Right atrium auricular region (tissue), 2 donors: ENCODE measurements at regions not wholly inside any gene's neighbourhood (a gene's known extent, or its start where the extent isn't known, plus 50 kb on each side); places are given as distances from the start of the nearest gene placed in this dataset.

Source experiments
- DNase-seq: peaks from one replicate; pipeline ENCODE4 v3.0.0-alpha.2; 2019; ENCODE audit warnings: low spot score
- H3K27ac ChIP-seq, 2 donors: fragments of 200-600 bp; sonication (generic); 1 replicate in 1 of 2; 2 replicates in 1 of 2; pipeline ENCODE4 v1.5.1; 2016 to 2019
- H3K27me3 ChIP-seq, 2 donors: fragments of 200-600 bp; sonication (generic); one replicate each; pipeline versions ENCODE4 v1.5.1 to v1.6.0; 2017 to 2019
- H3K36me3 ChIP-seq: fragments of 200-600 bp; sonication (generic); one replicate; pipeline ENCODE4 v1.5.1; 2016
- H3K4me1 ChIP-seq, 2 donors: fragments of 200-600 bp; sonication (generic); one replicate each; pipeline versions ENCODE4 v1.5.1 to v1.6.0; 2017 to 2019
- H3K4me3 ChIP-seq, 2 donors: fragments of 200-600 bp; sonication (generic); 1 replicate in 1 of 2; 2 replicates in 1 of 2; pipeline ENCODE4 v1.5.1; 2017 to 2019; ENCODE audit warnings: mild to moderate bottlenecking in 1 of 2, moderate library complexity in 1 of 2
- H3K9me3 ChIP-seq, 2 donors: fragments of 200-600 bp; sonication (generic); one replicate each; pipeline ENCODE4 v1.5.1; 2019
- TF ChIP-seq, protein P1 (sequence below), 2 donors: fragments of 200-600 bp; sonication (generic); IDR thresholded peaks; one replicate each; pipeline ENCODE4 v1.5.1; 2019; ENCODE audit warnings: antibody characterized with exemption in 2 of 2

DNA sequence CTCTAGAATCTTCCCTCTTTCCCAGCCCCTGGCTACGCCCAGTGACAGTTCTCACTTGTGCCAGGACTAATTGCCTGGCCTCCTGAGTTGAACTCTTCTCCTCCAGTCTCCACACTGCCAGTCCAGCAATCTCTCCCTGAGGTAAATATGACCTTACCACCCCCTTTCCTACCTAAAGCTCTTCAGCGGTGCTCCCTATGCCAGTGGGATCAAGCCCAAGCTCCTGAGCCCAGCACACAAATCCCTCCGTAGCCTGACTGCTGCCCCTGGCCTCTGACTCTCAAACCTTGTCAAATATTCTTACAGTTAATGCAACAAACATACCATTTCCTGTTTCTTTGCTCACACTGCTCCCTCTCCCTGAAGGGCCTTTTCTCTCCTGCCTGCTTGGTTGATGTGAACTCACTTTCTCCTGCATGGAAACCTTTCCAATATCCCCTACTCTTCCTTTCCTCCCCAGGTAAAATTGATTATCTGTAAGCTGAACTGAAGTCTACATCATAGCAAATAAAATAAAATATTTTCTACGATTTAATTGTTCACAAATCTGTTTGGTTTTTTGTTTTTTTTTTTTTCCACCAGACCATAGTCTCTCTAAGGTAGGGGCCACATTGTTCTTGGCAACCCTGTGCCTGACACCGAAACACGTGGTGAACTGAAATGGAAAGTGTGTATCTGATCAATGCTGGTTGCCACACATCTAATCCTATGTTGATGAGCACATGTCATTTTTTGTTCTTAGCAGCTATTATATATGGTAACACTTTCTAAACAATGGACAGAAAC, 147.5 kb downstream of the SLC38A6 start:
- DNase-seq, result no peak
- Histone ChIP-seq H3K27me3 (no peaks in the 10 kb centered on the region), H3K4me1 (peaks cover 0 to 13% of the 10 kb centered on the region in 2 donors), H3K27ac (no peak overlapping the region), H3K36me3 (no peaks in the 10 kb centered on the region), H3K4me3 (no peak overlapping the region), H3K9me3 (no peaks in the 10 kb centered on the region)
- TF ChIP-seq, protein P1, sequence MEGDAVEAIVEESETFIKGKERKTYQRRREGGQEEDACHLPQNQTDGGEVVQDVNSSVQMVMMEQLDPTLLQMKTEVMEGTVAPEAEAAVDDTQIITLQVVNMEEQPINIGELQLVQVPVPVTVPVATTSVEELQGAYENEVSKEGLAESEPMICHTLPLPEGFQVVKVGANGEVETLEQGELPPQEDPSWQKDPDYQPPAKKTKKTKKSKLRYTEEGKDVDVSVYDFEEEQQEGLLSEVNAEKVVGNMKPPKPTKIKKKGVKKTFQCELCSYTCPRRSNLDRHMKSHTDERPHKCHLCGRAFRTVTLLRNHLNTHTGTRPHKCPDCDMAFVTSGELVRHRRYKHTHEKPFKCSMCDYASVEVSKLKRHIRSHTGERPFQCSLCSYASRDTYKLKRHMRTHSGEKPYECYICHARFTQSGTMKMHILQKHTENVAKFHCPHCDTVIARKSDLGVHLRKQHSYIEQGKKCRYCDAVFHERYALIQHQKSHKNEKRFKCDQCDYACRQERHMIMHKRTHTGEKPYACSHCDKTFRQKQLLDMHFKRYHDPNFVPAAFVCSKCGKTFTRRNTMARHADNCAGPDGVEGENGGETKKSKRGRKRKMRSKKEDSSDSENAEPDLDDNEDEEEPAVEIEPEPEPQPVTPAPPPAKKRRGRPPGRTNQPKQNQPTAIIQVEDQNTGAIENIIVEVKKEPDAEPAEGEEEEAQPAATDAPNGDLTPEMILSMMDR (IDR thresholded peaks at IDR 0.05), result no peak

DNA sequence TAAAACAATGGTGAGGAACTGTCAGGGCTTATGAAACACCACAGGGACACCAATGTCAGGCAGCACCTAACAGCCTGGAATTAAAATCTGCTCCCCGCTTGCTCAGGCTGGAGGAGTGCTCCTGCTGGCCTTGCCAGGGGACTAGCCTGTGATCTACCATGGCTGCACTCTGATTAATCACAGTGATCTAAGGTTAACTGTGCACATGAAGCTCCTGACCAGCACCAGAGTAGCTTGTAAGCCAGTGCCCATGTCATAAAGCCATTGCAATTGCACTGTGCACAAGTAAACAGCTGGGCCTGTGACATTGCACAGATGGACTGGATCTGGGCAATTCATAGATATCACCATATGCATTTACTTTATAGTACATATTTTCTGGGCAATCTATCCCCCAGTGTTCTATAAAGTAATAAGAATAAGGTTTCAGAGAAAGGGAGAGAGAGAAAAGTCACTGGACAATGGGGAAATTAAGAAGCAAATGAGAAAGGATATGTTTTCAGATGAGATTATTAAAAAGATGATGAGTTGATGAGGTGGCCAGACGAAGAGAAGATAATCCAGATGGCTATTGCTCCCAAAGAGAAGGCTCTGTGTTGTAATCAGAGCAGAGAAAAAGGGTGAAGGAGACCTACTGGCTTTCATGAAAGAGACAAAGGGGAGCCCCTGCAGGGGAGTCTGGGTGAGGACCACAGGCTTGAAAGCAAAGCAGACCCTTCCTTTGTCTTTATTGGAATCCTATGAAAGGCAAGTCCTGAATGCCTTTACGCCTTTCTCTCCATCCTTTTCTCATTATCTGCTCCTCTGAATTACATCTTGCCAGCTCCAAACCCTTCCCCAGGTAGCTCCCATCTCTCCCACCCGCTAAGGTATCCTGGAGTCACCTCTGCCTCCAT, 145.8 kb downstream of the SLC38A6 start:
- TF ChIP-seq, protein P1 (IDR thresholded peaks at IDR 0.05), result no peak
- DNase-seq, result no peak
- Histone ChIP-seq H3K27ac (no peak overlapping the region), H3K4me1 (peaks cover 0 to 13% of the 10 kb centered on the region in 2 donors), H3K36me3 (no peaks in the 10 kb centered on the region), H3K9me3 (no peaks in the 10 kb centered on the region), H3K4me3 (no peak overlapping the region), H3K27me3 (no peaks in the 10 kb centered on the region)

DNA sequence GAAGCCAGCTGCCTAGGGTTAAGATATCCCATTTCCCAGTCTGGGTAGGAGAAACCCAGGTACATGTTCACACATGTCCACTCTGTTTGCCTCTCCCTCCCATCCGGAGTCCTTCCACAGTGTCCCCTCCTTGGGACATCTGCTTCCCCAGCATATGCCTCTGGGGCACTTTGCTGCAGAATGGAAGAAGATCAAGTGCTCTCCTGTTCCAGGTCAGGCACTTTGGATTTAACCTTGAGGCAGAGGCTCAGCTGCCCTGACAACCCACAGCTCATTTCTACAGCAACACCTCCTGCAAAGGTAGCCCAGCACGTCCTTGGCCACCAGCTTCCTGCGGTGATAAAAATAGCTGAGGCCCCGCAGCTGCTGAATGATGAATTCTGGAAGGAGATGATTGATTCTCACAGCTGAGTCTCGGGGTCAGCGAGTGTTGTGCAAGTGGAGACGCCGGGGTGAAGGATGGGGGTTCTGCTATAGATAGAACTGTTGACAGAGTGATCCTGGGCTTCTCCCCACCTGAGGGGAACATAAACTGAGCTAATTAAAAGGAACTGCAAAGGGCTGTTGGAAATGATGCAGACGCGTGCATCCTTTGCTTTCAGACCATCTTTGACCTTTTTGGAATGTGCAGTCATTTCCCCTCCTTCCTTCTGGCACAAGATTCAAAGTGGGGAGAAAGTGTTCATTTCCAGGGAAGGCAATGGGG, 145.0 kb downstream of the SLC38A6 start:
- TF ChIP-seq, protein P1 (IDR thresholded peaks at IDR 0.05), result no peak
- Histone ChIP-seq H3K27me3 (no peaks in the 10 kb centered on the region), H3K9me3 (no peaks in the 10 kb centered on the region), H3K36me3 (no peaks in the 10 kb centered on the region), H3K4me3 (no peak overlapping the region), H3K27ac (no peak overlapping the region), H3K4me1 (peaks cover 0 to 13% of the 10 kb centered on the region in 2 donors)
- no peak for DNase-seq

DNA sequence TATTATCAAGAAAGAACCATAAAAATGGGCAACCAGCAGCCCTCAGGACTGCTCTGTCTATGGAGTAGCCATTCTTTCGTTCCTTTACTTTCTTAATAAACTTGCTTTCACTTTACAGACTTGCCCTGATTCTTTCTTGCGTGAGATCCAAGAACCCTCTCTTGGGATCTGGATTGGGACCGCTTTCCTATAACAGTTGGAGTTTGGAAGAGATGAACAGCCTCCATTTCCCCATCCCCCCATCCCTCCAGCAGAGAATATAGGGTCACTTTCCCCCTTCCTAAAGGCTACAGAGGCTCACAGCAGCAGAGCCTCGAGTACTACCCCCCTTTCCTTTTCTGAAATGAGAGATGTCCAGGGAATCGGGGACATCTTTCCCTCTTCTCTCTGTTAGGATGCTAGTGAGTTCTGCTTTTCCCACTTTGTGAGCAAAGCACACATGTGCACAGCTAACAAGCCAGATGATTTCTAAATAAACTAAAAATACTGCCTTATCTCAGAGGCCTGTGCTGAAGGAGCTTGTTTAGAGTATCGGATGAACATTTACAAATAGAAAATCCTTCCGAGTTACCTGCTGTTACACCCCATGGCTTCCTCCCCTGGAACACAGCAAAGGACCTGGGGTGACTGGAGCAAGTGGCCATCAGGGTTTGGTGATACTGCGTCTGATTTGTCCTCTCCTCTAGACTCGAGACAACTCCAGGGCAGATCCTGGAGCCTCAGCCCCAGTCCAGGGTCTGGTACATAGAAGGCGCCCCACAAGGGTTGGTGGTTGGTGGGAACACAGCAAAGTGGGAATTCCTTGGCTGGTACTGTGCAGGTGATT, 144.2 kb downstream of the SLC38A6 start:
- Histone ChIP-seq H3K9me3 (no peaks in the 10 kb centered on the region), H3K27ac (peak overlapping the region in 1 of 2 donors; percentile 31), H3K4me3 (no peak overlapping the region), H3K27me3 (no peaks in the 10 kb centered on the region), H3K36me3 (no peaks in the 10 kb centered on the region), H3K4me1 (peaks cover 0 to 13% of the 10 kb centered on the region in 2 donors)
- TF ChIP-seq, protein P1 (IDR thresholded peaks at IDR 0.05), result no peak
- no peak for DNase-seq

DNA sequence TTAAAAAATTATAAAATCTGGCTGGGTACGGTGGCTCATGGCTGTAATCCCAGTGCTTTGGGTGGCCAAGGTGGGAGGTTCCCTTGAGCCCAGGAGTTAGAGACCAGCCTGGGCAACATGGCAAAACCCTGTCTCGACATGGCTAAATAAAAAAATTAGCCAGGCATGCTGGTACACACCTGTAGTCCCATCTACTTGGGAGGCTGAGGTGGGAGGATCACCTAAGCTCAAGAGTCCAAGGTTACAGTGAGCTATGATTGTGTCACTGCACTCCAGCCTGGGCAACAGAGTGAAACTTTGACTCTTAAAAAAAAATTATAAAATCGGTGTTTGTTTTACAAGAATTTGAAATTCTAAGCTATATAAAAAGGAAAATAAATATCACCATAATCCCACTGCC, 141.8 kb downstream of the SLC38A6 start:
- H3K4me3 ChIP-seq, result no peak overlapping the region
- TF ChIP-seq, protein P1 (IDR thresholded peaks at IDR 0.05), result no peak
- H3K9me3 ChIP-seq, result no peaks in the 10 kb centered on the region
- no peaks in the 10 kb centered on the region for H3K27me3 ChIP-seq
- H3K4me1 ChIP-seq, result peaks cover 0 to 13% of the 10 kb centered on the region in 2 donors
- DNase-seq, result no peak
- no peak overlapping the region for H3K27ac ChIP-seq
- no peaks in the 10 kb centered on the region for H3K36me3 ChIP-seq
